ENCODE measurements at regions not wholly inside any gene's neighbourhood (a gene's known extent, or its start where the extent isn't known, plus 50 kb on each side); places are given as distances from the start of the nearest gene placed in this dataset.

GRCh38 chr6:115272311-115272710, 788.4 kb downstream of the FRK start:
- TF ChIP-seq CHD1 (IDR thresholded peaks at IDR 0.05; ENCODE audit: low read depth, low read length), result no peak
- TF ChIP-seq EP300 (IDR thresholded peaks at IDR 0.05; ENCODE audit: borderline replicate concordance in 1 of 2, low read depth in 2 of 2, low read length in 2 of 2), result no peak
- TF ChIP-seq POLR2A (IDR thresholded peaks at IDR 0.05; ENCODE audit: control extremely low read depth in 1 of 2, low read depth in 2 of 2, low read length in 2 of 2), result no peak
- no peak for TF ChIP-seq CTCF (IDR thresholded peaks at IDR 0.05; ENCODE audit: control extremely low read depth in 1 of 3, insufficient read depth in 1 of 3, low read depth in 1 of 3, low read length in 3 of 3)
- TF ChIP-seq CHD2 (IDR thresholded peaks at IDR 0.05; ENCODE audit: low read length), result no peak
- no peak for TF ChIP-seq SIN3A (conservative IDR thresholded peaks at IDR 0.05 in 1 of 2, IDR thresholded peaks at IDR 0.05 in 1 of 2; ENCODE audit: low read depth in 1 of 2, low read length in 2 of 2)
